ENCODE measurements at regions not wholly inside any gene's neighbourhood (a gene's known extent, or its start where the extent isn't known, plus 50 kb on each side); places are given as distances from the start of the nearest gene placed in this dataset.
A peak's percentile ranks its signal among the peaks of the same experiment; 100 is the strongest.

GRCh38 chr10:71008150-71008549 lies 119.8 kb upstream of the PCBD1 start (continued):
- TF ChIP-seq MAZ (CRISPR knock-in tag; conservative IDR thresholded peaks at IDR 0.05 in 1 of 2, IDR thresholded peaks at IDR 0.05 in 1 of 2), result no peak
- peak; percentile 62; the same call in 1 of the 2 replicates for TF ChIP-seq MAFG (tag; conservative IDR thresholded peaks at IDR 0.05)
- TF ChIP-seq SIRT6 (IDR thresholded peaks at IDR 0.05; ENCODE audit: low read depth, low read length), result no peak
- TF ChIP-seq C11orf30 (IDR thresholded peaks at IDR 0.05; ENCODE audit: low read depth), result peak; percentile 61
- TF ChIP-seq ZNF518B (CRISPR knock-in tag; IDR thresholded peaks at IDR 0.05), result no peak
- TF ChIP-seq POLR2A (conservative IDR thresholded peaks at IDR 0.05), result no peak
- no peak for TF ChIP-seq PHF21A (IDR thresholded peaks at IDR 0.05; ENCODE audit: borderline replicate concordance, low read depth)
- TF ChIP-seq NFATC3 (IDR thresholded peaks at IDR 0.05), result no peak
- TF ChIP-seq DLX4 (CRISPR knock-in tag; IDR thresholded peaks at IDR 0.05), result no peak
- no peak for TF ChIP-seq CHD4 (IDR thresholded peaks at IDR 0.05; ENCODE audit: insufficient read depth, insufficient replicate concordance, low read depth, low read length, poor library complexity, severe bottlenecking)
- no peak for TF ChIP-seq ESRRA (IDR thresholded peaks at IDR 0.05; ENCODE audit: borderline replicate concordance, low read depth)
- no peak for TF ChIP-seq TEAD4 (IDR thresholded peaks at IDR 0.05; ENCODE audit: low read length)
- TF ChIP-seq TEAD4 (CRISPR knock-in tag; IDR thresholded peaks at IDR 0.05; ENCODE audit: borderline replicate concordance), result no peak

All from K562 (cell line).